ENCODE measurements at regions not wholly inside any gene's neighbourhood (a gene's known extent, or its start where the extent isn't known, plus 50 kb on each side); places are given as distances from the start of the nearest gene placed in this dataset.

DNA sequence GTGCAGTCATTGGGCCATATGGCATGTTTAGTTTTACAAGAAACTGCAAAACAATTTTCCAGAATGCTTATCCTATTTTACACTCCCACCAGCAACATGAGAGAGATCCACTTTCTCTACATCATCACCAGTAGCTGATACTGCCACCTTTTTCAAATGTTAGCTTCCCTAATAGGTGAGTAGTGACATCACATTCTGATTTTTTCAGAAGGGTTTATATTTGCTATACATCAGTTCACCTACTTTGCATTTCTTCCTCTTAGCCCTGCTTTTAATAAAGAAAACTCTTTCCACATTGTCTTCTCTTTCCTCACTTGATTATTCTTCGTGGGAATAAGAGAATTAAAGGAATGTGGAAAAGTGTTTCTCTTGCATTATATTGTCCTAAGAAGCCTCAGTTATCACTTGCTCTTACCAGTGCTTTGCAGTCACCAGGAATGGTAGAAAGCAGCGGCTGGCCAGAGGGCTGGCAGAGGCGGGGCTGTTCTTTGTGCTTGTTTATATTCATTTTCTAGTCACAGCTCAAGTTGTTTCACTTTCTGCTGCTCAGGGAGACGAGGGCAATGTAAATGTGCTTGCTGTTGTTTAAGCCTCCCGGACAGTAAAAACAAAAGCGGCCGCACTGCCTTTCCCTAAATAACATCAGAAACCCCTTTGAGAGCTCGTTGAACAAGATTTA, 164.8 kb downstream of the HSD17B3 start:
- in situ Hi-C loops (cut with HindIII; ENCODE audit: low sequenced_read_pairs), result no loop called here

GRCh38 chr9:96135753-96136290, 166.2 kb downstream of the HSD17B3 start:
- in situ Hi-C loops (cut with HindIII; ENCODE audit: low sequenced_read_pairs), result no loop called here
- no peak for DNase-seq (ENCODE audit: low spot score)

More for the DNA sequence above, 164.8 kb downstream of the HSD17B3 start:
- no peak for DNase-seq (ENCODE audit: low spot score)

DNA sequence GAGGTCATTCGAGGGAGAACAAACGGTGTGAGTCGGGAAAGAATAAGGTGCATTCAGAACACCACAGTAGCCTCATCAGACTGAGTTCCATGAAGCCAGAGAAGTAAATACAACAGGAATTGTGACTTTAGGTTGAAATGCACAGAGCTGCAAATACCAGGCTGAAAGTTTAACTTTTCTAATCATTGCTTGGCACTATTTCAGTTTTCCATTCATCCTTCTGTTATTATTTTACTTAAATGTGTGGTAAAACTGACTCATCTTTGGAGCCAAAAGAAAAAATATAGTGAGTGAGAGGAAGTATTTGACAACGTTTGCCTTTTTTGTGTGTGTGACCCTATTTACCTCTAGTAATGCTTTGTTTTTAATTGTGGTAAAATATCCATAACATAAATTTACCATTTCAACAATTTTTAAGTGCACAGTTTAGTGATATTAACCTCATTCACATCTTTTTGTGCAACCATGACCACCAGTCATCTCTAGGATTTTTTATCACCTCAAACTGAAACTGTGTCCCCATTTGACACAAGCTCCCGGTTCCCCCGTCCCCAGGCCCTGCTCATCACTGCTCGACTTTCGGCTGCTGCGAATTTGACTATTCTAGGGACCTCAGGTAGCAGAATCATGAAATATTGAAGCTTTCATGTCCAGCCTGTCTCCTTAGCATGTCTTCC, 166.8 kb downstream of the HSD17B3 start:
- in situ Hi-C loops (cut with HindIII; ENCODE audit: low sequenced_read_pairs), result no loop called here
- no peak for DNase-seq (ENCODE audit: low spot score)

DNA sequence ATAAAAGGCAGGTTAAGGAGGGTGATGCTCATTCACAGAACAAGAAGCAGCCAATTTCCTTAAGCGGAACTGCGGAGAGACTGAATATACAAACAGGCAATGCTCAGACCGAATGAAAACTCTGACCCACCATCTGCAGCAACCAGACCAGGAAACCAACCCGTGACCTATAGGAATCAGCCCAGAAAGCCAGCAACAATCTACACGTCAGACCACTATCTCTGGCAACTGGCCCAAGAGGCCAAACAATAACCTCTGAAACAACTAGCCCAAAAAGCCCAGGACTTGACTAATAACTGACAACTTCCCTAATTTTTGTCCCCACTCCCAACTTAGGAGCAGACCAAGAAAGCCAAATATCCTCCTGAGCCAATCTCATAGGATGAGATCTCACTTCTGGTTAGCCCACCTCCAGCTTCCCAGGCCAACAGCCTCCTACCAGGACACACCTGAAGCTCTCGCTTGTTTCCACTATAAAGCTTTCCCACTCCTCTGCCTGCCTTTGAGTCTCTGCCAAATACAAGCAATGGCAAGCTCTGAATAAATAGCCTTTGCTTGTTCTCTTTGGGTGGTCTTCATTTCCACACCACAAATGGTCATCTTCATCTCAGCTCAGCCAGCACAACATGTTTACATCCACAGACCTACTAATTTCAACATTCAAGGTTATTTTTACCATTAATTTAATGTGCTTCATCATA, 168.5 kb downstream of the HSD17B3 start:
- no peak for DNase-seq (ENCODE audit: low spot score)
- in situ Hi-C loops (cut with HindIII; ENCODE audit: low sequenced_read_pairs), result no loop called here

- in situ Hi-C loops (cut with HindIII; ENCODE audit: low sequenced_read_pairs), result no loop called here
- DNase-seq (ENCODE audit: low spot score), result no peak
Observed at GRCh38 chr9:96131825-96132224, 170.2 kb downstream of the HSD17B3 start.

DNA sequence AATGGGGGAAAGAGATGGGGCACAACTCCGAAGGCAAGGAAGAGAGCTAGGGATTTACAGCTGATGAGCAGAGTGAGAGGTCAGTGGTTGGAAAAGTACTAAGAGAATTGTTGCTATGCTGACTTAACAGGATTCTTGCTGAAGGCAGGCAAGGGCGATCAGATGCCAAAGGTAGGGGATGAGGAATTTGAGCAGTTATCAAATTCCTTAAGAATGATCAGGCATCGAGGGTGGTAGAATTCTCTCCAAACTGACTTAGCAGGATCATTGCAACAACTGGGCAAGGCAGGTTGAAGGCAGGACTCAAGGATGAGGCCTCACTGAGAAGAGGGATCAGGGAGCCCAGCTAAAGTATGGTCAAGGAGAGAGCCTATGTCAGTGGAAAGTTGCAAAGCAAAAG, 171.0 kb downstream of the HSD17B3 start:
- DNase-seq (ENCODE audit: low spot score), result no peak
- in situ Hi-C loops (cut with HindIII; ENCODE audit: low sequenced_read_pairs), result no loop called here

GRCh38 chr9:96129747-96130146, 172.2 kb downstream of the HSD17B3 start:
- DNase-seq (ENCODE audit: low spot score), result no peak
- in situ Hi-C loops (cut with HindIII; ENCODE audit: low sequenced_read_pairs), result no loop called here

DNA sequence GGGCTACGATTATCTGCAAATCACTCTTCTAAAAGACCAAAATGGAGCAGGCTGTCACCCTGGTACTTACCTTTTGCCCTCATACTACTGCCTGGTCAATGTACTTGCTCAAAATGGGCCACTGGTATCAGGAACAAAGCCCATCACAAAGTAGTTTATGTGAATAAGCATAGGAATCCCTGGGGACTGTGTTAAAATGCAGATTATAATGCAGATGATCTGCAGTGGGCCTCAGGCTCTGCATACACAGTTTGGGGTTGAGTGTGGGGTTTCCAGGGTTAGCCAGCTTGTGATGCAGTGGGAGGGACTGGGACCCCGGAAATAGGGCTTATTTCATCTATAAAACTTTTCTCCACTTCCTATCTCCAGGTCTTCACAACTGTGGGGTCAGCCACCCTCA, 173.1 kb downstream of the HSD17B3 start:
- in situ Hi-C loops (cut with HindIII; ENCODE audit: low sequenced_read_pairs), result no loop called here
- no peak for DNase-seq (ENCODE audit: low spot score)

DNA sequence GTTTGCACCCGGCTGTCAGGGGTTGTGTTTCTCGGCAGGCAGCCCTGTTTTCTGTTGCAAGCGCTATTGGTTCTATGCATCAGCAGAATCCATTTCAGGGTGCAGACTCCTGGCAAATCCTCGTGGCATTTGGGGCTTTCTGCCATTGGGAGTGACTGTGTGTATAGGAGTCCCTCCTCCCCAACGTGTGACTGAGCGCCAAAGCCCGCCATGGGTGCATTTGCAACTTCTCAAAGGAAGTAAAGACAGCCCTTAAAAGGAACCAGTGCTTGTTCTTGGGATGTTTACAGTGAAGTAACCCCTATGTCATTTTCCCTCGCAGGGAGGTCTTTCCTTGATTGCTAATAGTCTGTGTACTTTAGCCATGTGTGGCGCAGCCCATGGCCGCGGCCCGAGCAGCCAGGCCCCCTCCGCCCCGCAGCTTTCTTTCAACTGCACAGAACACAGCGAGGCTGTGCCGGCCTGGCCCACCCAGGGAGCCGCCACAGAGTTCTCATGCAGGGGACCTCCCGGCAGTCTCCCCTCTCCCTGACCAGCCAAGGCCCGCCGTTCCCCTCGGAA, 175.6 kb downstream of the HSD17B3 start:
- in situ Hi-C loops (cut with HindIII; ENCODE audit: low sequenced_read_pairs), result no loop called here
- no peak for DNase-seq (ENCODE audit: low spot score)

- in situ Hi-C loops (cut with HindIII; ENCODE audit: low sequenced_read_pairs), result no loop called here
- no peak for DNase-seq (ENCODE audit: low spot score)
Observed at GRCh38 chr9:96125624-96126023, 176.4 kb downstream of the HSD17B3 start.

DNA sequence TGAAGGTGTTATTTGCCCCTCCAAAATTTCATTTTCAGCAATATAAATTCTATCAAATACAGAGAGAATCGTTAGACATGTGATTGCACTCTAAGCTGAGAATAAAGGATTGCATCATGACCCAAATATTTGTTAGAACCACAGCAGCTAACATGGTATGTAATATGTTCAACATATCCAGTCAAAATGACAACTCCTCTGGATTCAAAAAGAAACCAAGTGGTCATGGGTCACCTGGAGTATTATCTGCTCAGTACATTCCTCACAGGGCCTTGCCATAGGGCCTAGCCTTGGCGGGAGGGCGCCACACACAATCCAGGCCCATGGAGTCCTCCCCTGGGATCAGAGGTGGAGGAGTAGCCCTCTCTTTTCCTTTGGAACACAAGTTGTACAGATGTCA, 179.2 kb downstream of the HSD17B3 start:
- no peak for DNase-seq (ENCODE audit: low spot score)
- in situ Hi-C loops (cut with HindIII; ENCODE audit: low sequenced_read_pairs), result no loop called here

- DNase-seq (ENCODE audit: low spot score), result no peak
- in situ Hi-C loops (cut with HindIII; ENCODE audit: low sequenced_read_pairs), result no loop called here
Observed at GRCh38 chr9:96122282-96122681, 179.7 kb downstream of the HSD17B3 start.

- in situ Hi-C loops (cut with HindIII; ENCODE audit: low sequenced_read_pairs), result no loop called here
- DNase-seq (ENCODE audit: low spot score), result no peak
Observed at GRCh38 chr9:96121136-96121535, 180.8 kb downstream of the HSD17B3 start.

DNA sequence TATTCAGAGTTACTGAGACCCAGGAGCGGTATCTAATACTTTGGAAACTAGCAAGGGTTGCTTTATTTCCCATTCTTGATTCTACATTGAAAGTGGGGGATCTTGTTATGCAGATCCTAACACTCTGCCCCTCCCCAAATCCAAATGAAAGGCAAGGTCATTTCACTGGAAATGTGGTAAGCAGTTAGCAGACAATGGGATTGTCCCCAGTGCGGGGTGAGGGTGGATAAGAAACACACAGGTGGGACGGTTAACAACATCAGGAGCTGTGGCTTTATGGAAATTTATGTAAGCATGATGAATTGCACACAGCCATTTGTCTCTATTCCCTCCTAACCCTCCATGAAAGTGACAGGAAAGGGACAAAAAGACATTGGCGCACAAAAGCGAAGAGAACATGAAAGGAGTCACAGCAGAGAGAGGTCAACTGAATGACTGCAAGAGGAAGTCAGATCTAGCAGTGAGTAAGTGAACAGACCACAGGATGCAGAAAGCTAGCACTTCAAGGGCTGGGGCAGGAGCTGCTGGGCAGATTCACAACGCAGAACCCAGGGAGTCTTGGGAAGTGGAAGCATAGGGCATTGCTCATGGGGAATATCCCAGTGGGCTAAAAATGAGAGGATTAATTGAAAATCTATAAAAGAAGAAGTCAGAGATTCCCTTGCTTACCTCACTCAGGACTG, 184.4 kb downstream of the HSD17B3 start:
- in situ Hi-C loops (cut with HindIII; ENCODE audit: low sequenced_read_pairs), result no loop called here
- no peak for DNase-seq (ENCODE audit: low spot score)

GRCh38 chr9:96116275-96117064, 185.5 kb downstream of the HSD17B3 start:
- DNase-seq (ENCODE audit: low spot score), result peak; percentile 54
- in situ Hi-C loops (cut with HindIII; ENCODE audit: low sequenced_read_pairs), result no loop called here

- no peak for DNase-seq (ENCODE audit: low spot score)
- in situ Hi-C loops (cut with HindIII; ENCODE audit: low sequenced_read_pairs), result no loop called here
Observed at GRCh38 chr9:96115836-96116235, 186.1 kb downstream of the HSD17B3 start.

- in situ Hi-C loops (cut with HindIII; ENCODE audit: low sequenced_read_pairs), result no loop called here
- peak; percentile 72 for DNase-seq (ENCODE audit: low spot score)
Observed at GRCh38 chr9:96113032-96113431, 188.9 kb downstream of the HSD17B3 start.

GRCh38 chr9:96109680-96110351, 192.2 kb downstream of the HSD17B3 start:
- in situ Hi-C loops (cut with HindIII; ENCODE audit: low sequenced_read_pairs), result no loop called here
- no peak for DNase-seq (ENCODE audit: low spot score)

Measured in G401 (cell line).